HS-5 (cell line): ENCODE measurements at regions not wholly inside any gene's neighbourhood (a gene's known extent, or its start where the extent isn't known, plus 50 kb on each side); places are given as distances from the start of the nearest gene placed in this dataset.

Experiments
- DNase-seq: peaks from one replicate; pipeline ENCODE4 v3.0.0-alpha.2; 2012; ENCODE audit warnings: low read depth

GRCh38 chr1:244157731-244158438 lies 106.8 kb downstream of the ZBTB18 start:
- no peak for DNase-seq

GRCh38 chr1:244159646-244160045 lies 108.6 kb downstream of the ZBTB18 start:
- no peak for DNase-seq

- DNase-seq: no peak
Measured at GRCh38 chr1:244160455-244161235, 109.6 kb downstream of the ZBTB18 start.

GRCh38 chr1:244161236-244161510 lies 110.1 kb downstream of the ZBTB18 start:
- no peak for DNase-seq

- DNase-seq: no peak
Measured at GRCh38 chr1:244162786-244163530, 111.9 kb downstream of the ZBTB18 start.

GRCh38 chr1:244163861-244164510 lies 112.9 kb downstream of the ZBTB18 start:
- DNase-seq: peak; percentile 95

- no peak for DNase-seq
Measured at GRCh38 chr1:244164511-244164890, 113.4 kb downstream of the ZBTB18 start.

- no peak for DNase-seq
Measured at GRCh38 chr1:244165021-244165420, 113.9 kb downstream of the ZBTB18 start.

- DNase-seq: no peak
Measured at GRCh38 chr1:244165701-244166100, 114.6 kb downstream of the ZBTB18 start.

GRCh38 chr1:244171241-244171985 lies 120.3 kb downstream of the ZBTB18 start:
- no peak for DNase-seq

- DNase-seq: no peak
Measured at GRCh38 chr1:244173240-244173639, 122.2 kb downstream of the ZBTB18 start.

GRCh38 chr1:244173769-244174168 lies 122.7 kb downstream of the ZBTB18 start:
- DNase-seq: no peak

GRCh38 chr1:244174922-244175521 lies 123.9 kb downstream of the ZBTB18 start:
- no peak for DNase-seq

- no peak for DNase-seq
Measured at GRCh38 chr1:244176201-244176600, 125.1 kb downstream of the ZBTB18 start.

- no peak for DNase-seq
Measured at GRCh38 chr1:244180256-244180655, 129.2 kb downstream of the ZBTB18 start.

- no peak for DNase-seq
Measured at GRCh38 chr1:244181867-244182266, 130.8 kb downstream of the ZBTB18 start.

GRCh38 chr1:244183037-244183436 lies 132.0 kb downstream of the ZBTB18 start:
- DNase-seq: no peak

- no peak for DNase-seq
Measured at GRCh38 chr1:244186372-244186771, 135.3 kb downstream of the ZBTB18 start.

- no peak for DNase-seq
Measured at GRCh38 chr1:244187310-244187709, 136.2 kb downstream of the ZBTB18 start.

- DNase-seq: no peak
Measured at GRCh38 chr1:244191581-244191980, 140.5 kb downstream of the ZBTB18 start.

- no peak for DNase-seq
Measured at GRCh38 chr1:244192325-244192724, 141.2 kb downstream of the ZBTB18 start.
